ENCODE measurements at regions not wholly inside any gene's neighbourhood (a gene's known extent, or its start where the extent isn't known, plus 50 kb on each side); places are given as distances from the start of the nearest gene placed in this dataset.

DNA sequence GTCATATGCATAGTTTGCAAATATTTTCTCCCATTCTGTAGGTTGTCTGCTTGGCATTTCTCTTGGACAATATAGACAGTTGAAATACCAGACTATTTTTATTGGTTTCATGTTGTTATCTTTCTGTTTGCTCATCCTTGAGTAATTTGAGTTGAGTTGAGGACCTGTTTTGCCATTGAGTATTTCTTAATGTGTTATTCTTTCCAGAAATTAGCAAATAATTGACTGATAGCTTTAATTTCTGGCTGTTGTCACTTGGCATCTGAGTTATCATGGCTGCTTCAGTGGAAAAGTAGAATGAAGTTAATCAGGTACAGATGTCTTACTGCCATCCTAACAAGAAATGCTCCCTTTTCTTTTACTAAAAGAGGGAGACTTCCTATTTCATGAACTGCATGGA is 264.8 kb upstream of the DUSP10 start:
- H3K36me3 ChIP-seq: no peaks in the 10 kb centered on the region
- no peaks in the 10 kb centered on the region for H3K27me3 ChIP-seq
- H3K9me3 ChIP-seq: no peaks in the 10 kb centered on the region
- no peaks in the 10 kb centered on the region for H3K4me1 ChIP-seq (ENCODE audit: control insufficient read depth in 1 of 2, insufficient read depth in 1 of 2, low read depth in 1 of 2, low read length in 1 of 2)
- TF ChIP-seq, protein P1, sequence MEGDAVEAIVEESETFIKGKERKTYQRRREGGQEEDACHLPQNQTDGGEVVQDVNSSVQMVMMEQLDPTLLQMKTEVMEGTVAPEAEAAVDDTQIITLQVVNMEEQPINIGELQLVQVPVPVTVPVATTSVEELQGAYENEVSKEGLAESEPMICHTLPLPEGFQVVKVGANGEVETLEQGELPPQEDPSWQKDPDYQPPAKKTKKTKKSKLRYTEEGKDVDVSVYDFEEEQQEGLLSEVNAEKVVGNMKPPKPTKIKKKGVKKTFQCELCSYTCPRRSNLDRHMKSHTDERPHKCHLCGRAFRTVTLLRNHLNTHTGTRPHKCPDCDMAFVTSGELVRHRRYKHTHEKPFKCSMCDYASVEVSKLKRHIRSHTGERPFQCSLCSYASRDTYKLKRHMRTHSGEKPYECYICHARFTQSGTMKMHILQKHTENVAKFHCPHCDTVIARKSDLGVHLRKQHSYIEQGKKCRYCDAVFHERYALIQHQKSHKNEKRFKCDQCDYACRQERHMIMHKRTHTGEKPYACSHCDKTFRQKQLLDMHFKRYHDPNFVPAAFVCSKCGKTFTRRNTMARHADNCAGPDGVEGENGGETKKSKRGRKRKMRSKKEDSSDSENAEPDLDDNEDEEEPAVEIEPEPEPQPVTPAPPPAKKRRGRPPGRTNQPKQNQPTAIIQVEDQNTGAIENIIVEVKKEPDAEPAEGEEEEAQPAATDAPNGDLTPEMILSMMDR (IDR thresholded peaks at IDR 0.05): no peak
- no peak overlapping the region for H3K4me3 ChIP-seq (ENCODE audit: low read depth in 1 of 2, low read length in 1 of 2)
- H3K27ac ChIP-seq: no peak overlapping the region

DNA sequence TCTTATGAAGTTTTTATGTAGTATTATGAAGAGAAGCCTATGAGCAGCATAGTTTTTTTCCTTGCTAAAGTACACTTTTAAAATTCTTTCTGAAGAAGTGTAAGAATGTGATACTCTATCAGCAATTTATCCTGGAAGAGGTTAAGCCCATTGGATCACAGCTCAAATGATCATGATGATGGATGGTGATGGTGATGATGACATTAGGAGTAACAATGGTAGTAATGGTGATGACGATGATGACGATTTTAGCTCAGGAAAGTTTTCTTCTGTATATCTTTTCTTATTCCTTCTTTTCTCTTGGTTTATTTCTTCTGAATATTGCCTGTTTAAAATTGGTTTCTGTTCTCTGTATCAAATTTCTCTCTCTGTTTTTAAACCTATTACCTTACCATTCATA is 262.9 kb upstream of the DUSP10 start:
- Histone ChIP-seq H3K4me1 (ENCODE audit: control insufficient read depth in 1 of 2, insufficient read depth in 1 of 2, low read depth in 1 of 2, low read length in 1 of 2) (no peaks in the 10 kb centered on the region), H3K4me3 (ENCODE audit: low read depth in 1 of 2, low read length in 1 of 2) (no peak overlapping the region), H3K27me3 (no peaks in the 10 kb centered on the region), H3K9me3 (no peaks in the 10 kb centered on the region), H3K27ac (no peak overlapping the region), H3K36me3 (no peaks in the 10 kb centered on the region)
- TF ChIP-seq, protein P1 (IDR thresholded peaks at IDR 0.05): no peak

DNA sequence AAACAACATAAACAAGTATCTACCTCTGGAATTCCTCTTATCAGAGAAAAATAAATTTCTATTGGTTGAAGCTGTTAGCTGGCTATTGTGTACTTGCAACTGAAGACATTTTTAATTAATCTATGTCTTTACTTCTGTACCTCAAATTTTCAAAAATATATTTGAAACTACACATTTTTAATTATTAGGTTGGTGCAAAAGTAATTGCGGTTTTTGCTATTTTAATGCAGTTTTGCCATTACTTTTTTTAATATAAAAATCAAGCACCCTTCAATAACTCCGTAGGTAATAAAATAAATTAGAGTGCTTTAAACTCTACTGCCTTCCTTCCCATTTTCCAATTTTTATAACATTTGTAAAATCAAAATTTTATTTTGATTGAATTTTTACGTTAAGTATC is 262.1 kb upstream of the DUSP10 start:
- Histone ChIP-seq H3K27me3 (no peaks in the 10 kb centered on the region), H3K4me3 (ENCODE audit: low read depth in 1 of 2, low read length in 1 of 2) (no peak overlapping the region), H3K9me3 (no peaks in the 10 kb centered on the region), H3K36me3 (no peaks in the 10 kb centered on the region), H3K27ac (no peak overlapping the region), H3K4me1 (ENCODE audit: control insufficient read depth in 1 of 2, insufficient read depth in 1 of 2, low read depth in 1 of 2, low read length in 1 of 2) (no peaks in the 10 kb centered on the region)
- TF ChIP-seq, protein P1 (IDR thresholded peaks at IDR 0.05): no peak

DNA sequence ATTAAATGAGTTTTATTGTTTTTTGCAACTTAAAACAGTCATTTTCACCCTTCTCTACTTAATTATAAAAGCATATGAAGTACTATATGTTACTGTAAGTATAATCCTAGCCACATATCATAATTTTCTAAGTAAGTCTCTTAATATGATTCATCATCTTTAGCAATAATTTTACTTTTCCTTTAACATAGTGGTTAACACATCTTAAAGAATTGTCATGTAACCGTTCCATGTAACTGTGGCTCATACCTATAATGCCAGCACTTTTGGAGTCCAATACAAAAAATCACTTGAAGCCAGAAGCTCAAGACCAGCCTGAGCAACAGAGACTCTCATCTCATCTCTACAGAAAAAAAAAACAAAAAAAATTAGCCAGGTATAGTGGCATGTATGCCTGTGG is 260.6 kb upstream of the DUSP10 start:
- no peaks in the 10 kb centered on the region for H3K9me3 ChIP-seq
- no peak overlapping the region for H3K27ac ChIP-seq
- TF ChIP-seq, protein P1 (IDR thresholded peaks at IDR 0.05): no peak
- H3K27me3 ChIP-seq: no peaks in the 10 kb centered on the region
- no peaks in the 10 kb centered on the region for H3K36me3 ChIP-seq
- H3K4me1 ChIP-seq (ENCODE audit: control insufficient read depth in 1 of 2, insufficient read depth in 1 of 2, low read depth in 1 of 2, low read length in 1 of 2): no peaks in the 10 kb centered on the region
- H3K4me3 ChIP-seq (ENCODE audit: low read depth in 1 of 2, low read length in 1 of 2): no peak overlapping the region

DNA sequence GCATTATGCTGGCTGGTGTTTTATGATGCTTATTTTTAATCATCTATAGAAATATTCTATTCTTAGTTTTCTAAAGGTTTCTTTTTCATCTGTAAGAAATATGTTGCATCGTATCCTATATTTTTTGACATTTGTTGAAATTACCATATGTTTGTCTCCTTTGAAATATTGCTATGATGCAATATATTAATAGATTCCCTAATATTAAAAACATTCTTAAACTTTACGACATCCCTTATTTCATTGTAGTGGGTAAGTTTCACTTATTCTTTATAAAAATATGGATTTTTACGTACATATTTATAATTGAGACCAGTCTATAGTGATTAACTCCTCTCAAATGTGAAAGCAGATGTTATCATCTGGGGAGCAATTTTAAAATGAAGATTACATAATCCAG is 258.2 kb upstream of the DUSP10 start:
- Histone ChIP-seq H3K27ac (no peak overlapping the region), H3K4me3 (ENCODE audit: low read depth in 1 of 2, low read length in 1 of 2) (no peak overlapping the region), H3K4me1 (ENCODE audit: control insufficient read depth in 1 of 2, insufficient read depth in 1 of 2, low read depth in 1 of 2, low read length in 1 of 2) (no peaks in the 10 kb centered on the region), H3K9me3 (no peaks in the 10 kb centered on the region), H3K36me3 (no peaks in the 10 kb centered on the region), H3K27me3 (no peaks in the 10 kb centered on the region)
- TF ChIP-seq, protein P1 (IDR thresholded peaks at IDR 0.05): no peak

DNA sequence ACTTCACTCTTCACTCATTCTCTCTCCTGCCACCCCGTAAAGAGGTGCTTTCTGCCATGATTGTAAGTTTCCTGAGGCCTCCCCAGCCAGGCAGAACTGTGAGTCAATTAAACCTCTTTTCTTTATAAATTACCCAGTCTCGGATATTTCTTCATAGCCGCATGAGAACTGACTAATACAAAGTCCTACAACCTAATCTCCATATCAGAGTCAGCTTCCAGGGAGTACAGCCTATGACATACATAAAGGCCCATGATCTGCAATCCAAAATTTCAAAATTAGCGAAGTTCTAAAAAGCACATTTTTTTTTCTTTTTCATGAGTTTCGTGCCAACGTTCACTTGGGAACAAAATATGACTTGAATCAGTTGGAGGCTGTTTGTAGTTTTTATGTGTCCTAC is 256.9 kb upstream of the DUSP10 start:
- Histone ChIP-seq H3K27me3 (no peaks in the 10 kb centered on the region), H3K4me3 (ENCODE audit: low read depth in 1 of 2, low read length in 1 of 2) (no peak overlapping the region), H3K9me3 (no peaks in the 10 kb centered on the region), H3K4me1 (ENCODE audit: control insufficient read depth in 1 of 2, insufficient read depth in 1 of 2, low read depth in 1 of 2, low read length in 1 of 2) (no peaks in the 10 kb centered on the region), H3K36me3 (no peaks in the 10 kb centered on the region), H3K27ac (no peak overlapping the region)
- TF ChIP-seq, protein P1 (IDR thresholded peaks at IDR 0.05): no peak

All from neutrophil (primary cell).